Fibroblast of lung (primary cell): ENCODE measurements at regions not wholly inside any gene's neighbourhood (a gene's known extent, or its start where the extent isn't known, plus 50 kb on each side); places are given as distances from the start of the nearest gene placed in this dataset.

Source experiments
- DNase-seq, 2 donors: peaks; one replicate each; pipeline versions ENCODE4 v3.0.0 to v3.0.0-alpha.2; 2010; ENCODE audit warnings: low read depth in 2 of 2
- H2AFZ ChIP-seq: 2 replicates; pipeline ENCODE4 v1.5.1; 2012; ENCODE audit warnings: low read length, control low read depth, inconsistent platforms
- H3K27ac ChIP-seq: 2 replicates; pipeline ENCODE4 v1.5.1; 2011; ENCODE audit warnings: low read length, control low read depth; ENCODE audit not compliant: insufficient read depth
- H3K27me3 ChIP-seq: 2 replicates; pipeline ENCODE4 v1.5.1; 2011; ENCODE audit warnings: mild to moderate bottlenecking, low read length; ENCODE audit not compliant: control insufficient read depth, insufficient read depth
- H3K36me3 ChIP-seq: 2 replicates; pipeline ENCODE4 v1.5.1; 2011; ENCODE audit warnings: low read length; ENCODE audit not compliant: control insufficient read depth, insufficient read depth
- H3K4me1 ChIP-seq: 2 replicates; pipeline ENCODE4 v1.5.1; 2011; ENCODE audit warnings: low read length; ENCODE audit not compliant: control insufficient read depth, insufficient read depth; ENCODE audit errors: extremely low read depth
- H3K4me2 ChIP-seq: 2 replicates; pipeline ENCODE4 v1.5.1; 2011; ENCODE audit warnings: low read length, control low read depth; ENCODE audit not compliant: insufficient read depth; ENCODE audit errors: extremely low read depth
- H3K4me3 ChIP-seq, 4 experiments: fragments of 200-600 bp in 1 of 4; sonication (generic) in 1 of 4; replicated peaks in 1 of 4; 2 replicates each; pipeline ENCODE4 v1.5.1; 2011 to 2016; ENCODE audit warnings: low read length in 4 of 4, low read depth in 3 of 4, mild to moderate bottlenecking in 3 of 4, control low read depth in 2 of 4, inconsistent platforms in 1 of 4, mixed read lengths in 1 of 4; ENCODE audit not compliant: insufficient read depth in 1 of 4; ENCODE audit errors: control extremely low read depth in 1 of 4
- H3K79me2 ChIP-seq: 2 replicates; pipeline ENCODE4 v1.5.1; 2012; ENCODE audit warnings: mild to moderate bottlenecking, low read length, inconsistent platforms; ENCODE audit not compliant: control insufficient read depth, insufficient read depth
- H3K9ac ChIP-seq: 2 replicates; pipeline ENCODE4 v1.5.1; 2011; ENCODE audit warnings: mild to moderate bottlenecking, low read length, control low read depth; ENCODE audit not compliant: insufficient read depth
- H3K9me3 ChIP-seq: 2 replicates; pipeline ENCODE4 v1.5.1; 2012; ENCODE audit warnings: low read depth, low read length; ENCODE audit not compliant: control insufficient read depth, insufficient read depth
- H4K20me1 ChIP-seq: 2 replicates; pipeline ENCODE4 v1.5.1; 2011; ENCODE audit warnings: low read length; ENCODE audit not compliant: control insufficient read depth, insufficient read depth; ENCODE audit errors: extremely low read depth
- EZH2 ChIP-seq: IDR thresholded peaks from 2 replicates; pipeline ENCODE4 v1.5.1; 2012; ENCODE audit warnings: low read length, control low read depth, mild to moderate bottlenecking; ENCODE audit errors: missing control alignments
- TF ChIP-seq, protein P1 (sequence below), 2 donors: IDR thresholded peaks in 1 of 2; conservative IDR thresholded peaks in 1 of 2; 1 replicate in 1 of 2; 2 replicates in 1 of 2; pipeline ENCODE4 v1.5.1; 2011 to 2012; ENCODE audit warnings: low read length in 2 of 2, control low read depth in 1 of 2, inconsistent platforms in 1 of 2, low read depth in 1 of 2, mild to moderate bottlenecking in 1 of 2

DNA sequence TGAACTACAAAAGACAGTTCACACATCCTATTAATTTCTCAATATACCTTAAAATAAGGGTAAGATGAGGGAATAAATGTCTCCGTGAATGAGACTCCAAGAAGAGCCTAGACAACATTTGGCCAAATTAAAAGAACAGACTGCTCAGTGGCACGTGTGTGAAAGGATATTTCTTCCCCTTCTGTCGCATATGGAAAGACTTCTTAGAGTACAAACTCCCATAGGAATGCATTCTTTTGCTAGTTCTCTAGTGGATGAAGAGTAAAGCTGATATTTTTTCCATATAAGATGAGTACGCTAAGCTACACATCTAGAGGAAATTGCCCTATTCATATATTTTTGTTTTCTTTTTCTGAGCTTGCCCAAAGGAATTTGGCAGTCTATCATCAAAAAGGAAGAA, 710.0 kb upstream of the ID2 start:
- H3K9me3 ChIP-seq, result no peaks in the 10 kb centered on the region
- no peak for DNase-seq
- no peaks in the 10 kb centered on the region for H3K4me1 ChIP-seq
- no peaks in the 10 kb centered on the region for H3K27me3 ChIP-seq
- no peak for TF ChIP-seq EZH2
- TF ChIP-seq, protein P1, sequence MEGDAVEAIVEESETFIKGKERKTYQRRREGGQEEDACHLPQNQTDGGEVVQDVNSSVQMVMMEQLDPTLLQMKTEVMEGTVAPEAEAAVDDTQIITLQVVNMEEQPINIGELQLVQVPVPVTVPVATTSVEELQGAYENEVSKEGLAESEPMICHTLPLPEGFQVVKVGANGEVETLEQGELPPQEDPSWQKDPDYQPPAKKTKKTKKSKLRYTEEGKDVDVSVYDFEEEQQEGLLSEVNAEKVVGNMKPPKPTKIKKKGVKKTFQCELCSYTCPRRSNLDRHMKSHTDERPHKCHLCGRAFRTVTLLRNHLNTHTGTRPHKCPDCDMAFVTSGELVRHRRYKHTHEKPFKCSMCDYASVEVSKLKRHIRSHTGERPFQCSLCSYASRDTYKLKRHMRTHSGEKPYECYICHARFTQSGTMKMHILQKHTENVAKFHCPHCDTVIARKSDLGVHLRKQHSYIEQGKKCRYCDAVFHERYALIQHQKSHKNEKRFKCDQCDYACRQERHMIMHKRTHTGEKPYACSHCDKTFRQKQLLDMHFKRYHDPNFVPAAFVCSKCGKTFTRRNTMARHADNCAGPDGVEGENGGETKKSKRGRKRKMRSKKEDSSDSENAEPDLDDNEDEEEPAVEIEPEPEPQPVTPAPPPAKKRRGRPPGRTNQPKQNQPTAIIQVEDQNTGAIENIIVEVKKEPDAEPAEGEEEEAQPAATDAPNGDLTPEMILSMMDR (conservative IDR thresholded peaks at IDR 0.05 in 1 of 2, IDR thresholded peaks at IDR 0.05 in 1 of 2; ENCODE audit: low read depth in 1 of 2, low read length in 2 of 2), result no peak
- no peak overlapping the region for H3K4me3 ChIP-seq
- H3K27ac ChIP-seq, result no peak overlapping the region
- no peaks in the 10 kb centered on the region for H4K20me1 ChIP-seq
- H3K79me2 ChIP-seq, result no peaks in the 10 kb centered on the region
- H3K4me2 ChIP-seq, result no peak overlapping the region
- H2AFZ ChIP-seq, result no peak overlapping the region
- H3K9ac ChIP-seq, result no peak overlapping the region
- no peaks in the 10 kb centered on the region for H3K36me3 ChIP-seq

DNA sequence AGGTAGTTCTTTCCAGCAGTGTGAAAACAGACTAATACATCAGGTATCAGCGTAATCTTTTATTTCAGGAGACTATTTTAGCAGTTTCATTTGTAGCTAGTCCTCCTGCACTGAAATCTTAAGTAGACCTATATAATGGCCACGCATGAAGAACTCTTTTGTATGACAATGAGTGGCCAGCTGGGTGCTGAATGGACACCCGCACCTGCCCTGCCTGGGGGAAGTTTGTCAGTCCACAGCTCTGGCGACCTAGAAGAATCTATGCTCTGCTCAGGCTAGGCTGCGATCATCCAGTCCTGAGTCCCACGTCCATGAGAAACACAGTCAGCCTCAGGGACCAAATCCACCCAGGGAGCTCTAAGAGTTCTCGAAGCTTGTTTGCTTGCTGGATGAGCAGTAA, 709.2 kb upstream of the ID2 start:
- TF ChIP-seq, protein P1 (conservative IDR thresholded peaks at IDR 0.05 in 1 of 2, IDR thresholded peaks at IDR 0.05 in 1 of 2; ENCODE audit: low read depth in 1 of 2, low read length in 2 of 2), result no peak
- TF ChIP-seq EZH2, result no peak
- H3K27ac ChIP-seq, result no peak overlapping the region
- no peak overlapping the region for H3K4me3 ChIP-seq
- no peak for DNase-seq
- H3K9ac ChIP-seq, result no peak overlapping the region
- H3K4me2 ChIP-seq, result no peak overlapping the region
- H2AFZ ChIP-seq, result no peak overlapping the region
- no peaks in the 10 kb centered on the region for H3K27me3 ChIP-seq
- no peaks in the 10 kb centered on the region for H3K9me3 ChIP-seq
- no peaks in the 10 kb centered on the region for H3K79me2 ChIP-seq
- H4K20me1 ChIP-seq, result no peaks in the 10 kb centered on the region
- no peaks in the 10 kb centered on the region for H3K36me3 ChIP-seq
- H3K4me1 ChIP-seq, result no peaks in the 10 kb centered on the region

DNA sequence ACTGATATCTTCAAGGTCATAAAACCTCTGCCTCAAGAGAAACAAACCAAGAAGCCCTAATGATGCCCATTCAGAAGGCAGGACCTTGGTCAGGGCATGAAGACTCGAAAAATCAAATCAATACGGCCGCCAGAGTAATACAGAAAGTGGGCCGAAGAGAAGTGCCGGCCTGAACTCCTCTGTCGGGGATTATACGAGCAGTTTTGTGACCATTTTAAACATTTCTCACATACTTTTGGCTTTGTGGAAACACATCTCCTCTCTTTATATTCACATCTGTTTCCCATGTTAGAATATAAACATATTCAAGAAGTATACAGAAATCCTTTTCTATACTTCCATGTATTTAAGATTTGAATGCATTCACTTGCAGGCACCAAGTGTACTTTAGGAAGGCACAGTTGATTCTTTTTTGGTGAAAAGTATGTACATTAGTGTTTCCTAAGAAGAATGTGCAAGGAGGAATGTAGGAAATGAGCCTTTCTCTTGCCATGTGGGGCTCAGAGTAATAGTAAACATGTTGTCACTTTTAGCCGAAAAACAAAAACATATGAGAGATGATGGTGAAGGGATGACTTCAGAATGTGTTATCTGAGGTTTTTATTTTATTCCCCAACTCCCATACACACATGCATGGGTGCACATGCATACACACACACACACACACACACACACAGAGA, 707.9 kb upstream of the ID2 start:
- no peak for DNase-seq
- TF ChIP-seq, protein P1 (conservative IDR thresholded peaks at IDR 0.05 in 1 of 2, IDR thresholded peaks at IDR 0.05 in 1 of 2; ENCODE audit: low read depth in 1 of 2, low read length in 2 of 2), result no peak
- TF ChIP-seq EZH2, result no peak
- Histone ChIP-seq H3K27me3 (no peaks in the 10 kb centered on the region), H3K4me3 (no peak overlapping the region), H4K20me1 (no peaks in the 10 kb centered on the region), H3K79me2 (no peaks in the 10 kb centered on the region), H3K9ac (no peak overlapping the region), H3K4me2 (no peak overlapping the region), H3K9me3 (no peaks in the 10 kb centered on the region), H3K4me1 (no peaks in the 10 kb centered on the region), H3K27ac (no peak overlapping the region), H3K36me3 (no peaks in the 10 kb centered on the region), H2AFZ (no peak overlapping the region)
